SK-N-SH treated with all-trans-retinoic acid at 6 μM for 48 hours (cell line): ENCODE measurements at regions not wholly inside any gene's neighbourhood (a gene's known extent, or its start where the extent isn't known, plus 50 kb on each side); places are given as distances from the start of the nearest gene placed in this dataset.

Experiments used
- ATAC-seq: fragments of 200-7000 bp; cut with Tn5 transposase; 3 replicates; pipeline ENCODE4 v1.9.1; 2020; ENCODE audit warnings: mild to moderate bottlenecking, moderate library complexity
- ARNTL ChIP-seq: fragments of 450-650 bp; formaldehyde crosslinking; IDR thresholded peaks from 2 replicates; pipeline ENCODE4 v1.5.0; 2020; ENCODE audit warnings: low read depth, mild to moderate bottlenecking, moderate library complexity, borderline replicate concordance
- BACH2 ChIP-seq: fragments of 250-450 bp; sonication (Bioruptor Pico); IDR thresholded peaks from 2 replicates; pipeline ENCODE4 v1.9.0; 2021; ENCODE audit warnings: mild to moderate bottlenecking, borderline replicate concordance
- CSDC2 ChIP-seq: fragments of 250-450 bp; sonication (Bioruptor Pico); IDR thresholded peaks from 2 replicates; pipeline ENCODE4 v1.5.0; 2020; ENCODE audit warnings: mild to moderate bottlenecking, moderate library complexity
- ESRRG ChIP-seq: fragments of 250-450 bp; sonication (Bioruptor Pico); IDR thresholded peaks from 2 replicates; pipeline ENCODE4 v1.6.1; 2021; ENCODE audit warnings: mild to moderate bottlenecking
- GLIS3 ChIP-seq: fragments of 250-450 bp; sonication (Bioruptor Pico); IDR thresholded peaks from 2 replicates; pipeline ENCODE4 v1.5.0; 2020; ENCODE audit warnings: mild to moderate bottlenecking, moderate library complexity
- ISL1 ChIP-seq: fragments of 250-450 bp; sonication (Bioruptor Pico); IDR thresholded peaks from 2 replicates; pipeline ENCODE4 v2.1.2; 2022; ENCODE audit warnings: mild to moderate bottlenecking, moderate library complexity
- OSR1 ChIP-seq: fragments of 250-450 bp; sonication (Bioruptor Pico); IDR thresholded peaks from 2 replicates; pipeline ENCODE4 v1.8.0; 2022; ENCODE audit warnings: moderate library complexity, mild to moderate bottlenecking, inconsistent platforms
- PPARA ChIP-seq: fragments of 250-450 bp; sonication (Bioruptor Pico); IDR thresholded peaks from 2 replicates; pipeline ENCODE4 v1.5.0; 2020; ENCODE audit warnings: mild to moderate bottlenecking, borderline replicate concordance
- RARB ChIP-seq: fragments of 250-450 bp; sonication (Bioruptor Pico); IDR thresholded peaks from 2 replicates; pipeline ENCODE4 v1.8.0; 2021; ENCODE audit warnings: mild to moderate bottlenecking, moderate library complexity
- SNAI2 ChIP-seq: fragments of 250-450 bp; sonication (Bioruptor Pico); IDR thresholded peaks from 2 replicates; pipeline ENCODE4 v1.5.0; 2020; ENCODE audit warnings: mild to moderate bottlenecking, moderate library complexity
- TCF4 ChIP-seq: fragments of 250-450 bp; sonication (Bioruptor Pico); IDR thresholded peaks from 2 replicates; pipeline ENCODE4 v1.8.0; 2021; ENCODE audit warnings: mild to moderate bottlenecking, moderate library complexity, borderline replicate concordance
- TOX ChIP-seq: fragments of 250-450 bp; sonication (Bioruptor Pico); IDR thresholded peaks from 2 replicates; pipeline ENCODE4 v1.8.0; 2021; ENCODE audit warnings: mild to moderate bottlenecking, moderate library complexity, borderline replicate concordance
- ZC3H10 ChIP-seq: fragments of 250-450 bp; sonication (Bioruptor Pico); IDR thresholded peaks from 2 replicates; pipeline ENCODE4 v1.5.1; 2021; ENCODE audit warnings: mild to moderate bottlenecking, moderate library complexity
- ZFP3 ChIP-seq: fragments of 250-450 bp; sonication (Bioruptor Pico); IDR thresholded peaks from 2 replicates; pipeline ENCODE4 v1.5.0; 2020; ENCODE audit warnings: mild to moderate bottlenecking, moderate library complexity
- ZNF565 ChIP-seq: fragments of 450-650 bp; formaldehyde crosslinking; conservative IDR thresholded peaks from 2 replicates; pipeline ENCODE4 v1.5.0; 2020; ENCODE audit warnings: low read depth, mild to moderate bottlenecking, moderate library complexity
- ZNF70 ChIP-seq: fragments of 450-650 bp; formaldehyde crosslinking; IDR thresholded peaks from 2 replicates; pipeline ENCODE4 v1.5.0; 2020; ENCODE audit warnings: mild to moderate bottlenecking, moderate library complexity
- TF ChIP-seq, protein P1 (sequence below): fragments of 250-450 bp; sonication (Bioruptor Pico); IDR thresholded peaks from 2 replicates; pipeline ENCODE4 v1.8.0; 2021; ENCODE audit warnings: low read depth, mild to moderate bottlenecking, moderate library complexity, borderline replicate concordance
- TF ChIP-seq, protein P2 (sequence below): fragments of 250-450 bp; sonication (Bioruptor Pico); IDR thresholded peaks from 2 replicates; pipeline ENCODE4 v1.5.1; 2020; ENCODE audit warnings: low read depth, mild to moderate bottlenecking, moderate library complexity
- TF ChIP-seq, protein P3 (sequence below): fragments of 250-450 bp; sonication (Bioruptor Pico); IDR thresholded peaks from 2 replicates; pipeline ENCODE4 v1.5.0; 2020; ENCODE audit warnings: mild to moderate bottlenecking, moderate library complexity
- TF ChIP-seq, protein P4 (sequence below): fragments of 250-450 bp; sonication (Bioruptor Pico); IDR thresholded peaks from 2 replicates; pipeline ENCODE4 v1.8.0; 2020; ENCODE audit warnings: mild to moderate bottlenecking, moderate library complexity, borderline replicate concordance
- TF ChIP-seq, protein P5 (sequence below): fragments of 250-450 bp; sonication (Bioruptor Pico); IDR thresholded peaks from 2 replicates; pipeline ENCODE4 v1.5.1; 2021; ENCODE audit warnings: mild to moderate bottlenecking, moderate library complexity

DNA sequence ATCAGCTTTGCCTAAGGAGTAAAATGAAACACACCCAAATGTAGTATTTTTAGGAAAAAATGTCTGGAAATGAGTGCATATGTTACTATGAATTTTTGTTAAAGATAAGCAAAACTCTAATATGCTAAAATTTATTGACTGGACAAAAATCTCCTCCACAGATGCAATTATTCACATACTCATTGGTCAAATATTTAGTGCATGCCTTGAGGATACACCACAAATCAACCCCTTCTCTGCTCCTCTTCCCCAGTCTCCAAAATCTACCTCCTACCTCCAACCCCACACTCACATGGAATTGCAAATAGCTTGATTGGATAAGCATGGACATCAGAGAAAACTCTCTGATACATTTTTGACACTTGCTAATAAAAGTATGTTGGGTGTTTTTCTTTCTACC, 95.6 kb upstream of the CDC42EP3 start:
- ATAC-seq = no peak
- TF ChIP-seq ZNF70 (CRISPR knock-in tag) (no peak), TOX (CRISPR knock-in tag) (no peak), PPARA (no peak), CSDC2 (no peak), BACH2 (CRISPR knock-in tag) (no peak), ZNF565 (CRISPR knock-in tag) (no peak), ARNTL (no peak), ZC3H10 (CRISPR knock-in tag) (no peak)
- TF ChIP-seq, protein P1, sequence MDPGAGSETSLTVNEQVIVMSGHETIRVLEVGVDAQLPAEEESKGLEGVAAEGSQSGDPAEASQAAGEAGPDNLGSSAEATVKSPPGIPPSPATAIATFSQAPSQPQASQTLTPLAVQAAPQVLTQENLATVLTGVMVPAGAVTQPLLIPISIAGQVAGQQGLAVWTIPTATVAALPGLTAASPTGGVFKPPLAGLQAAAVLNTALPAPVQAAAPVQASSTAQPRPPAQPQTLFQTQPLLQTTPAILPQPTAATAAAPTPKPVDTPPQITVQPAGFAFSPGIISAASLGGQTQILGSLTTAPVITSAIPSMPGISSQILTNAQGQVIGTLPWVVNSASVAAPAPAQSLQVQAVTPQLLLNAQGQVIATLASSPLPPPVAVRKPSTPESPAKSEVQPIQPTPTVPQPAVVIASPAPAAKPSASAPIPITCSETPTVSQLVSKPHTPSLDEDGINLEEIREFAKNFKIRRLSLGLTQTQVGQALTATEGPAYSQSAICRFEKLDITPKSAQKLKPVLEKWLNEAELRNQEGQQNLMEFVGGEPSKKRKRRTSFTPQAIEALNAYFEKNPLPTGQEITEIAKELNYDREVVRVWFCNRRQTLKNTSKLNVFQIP = no peak
- TF ChIP-seq, protein P2, sequence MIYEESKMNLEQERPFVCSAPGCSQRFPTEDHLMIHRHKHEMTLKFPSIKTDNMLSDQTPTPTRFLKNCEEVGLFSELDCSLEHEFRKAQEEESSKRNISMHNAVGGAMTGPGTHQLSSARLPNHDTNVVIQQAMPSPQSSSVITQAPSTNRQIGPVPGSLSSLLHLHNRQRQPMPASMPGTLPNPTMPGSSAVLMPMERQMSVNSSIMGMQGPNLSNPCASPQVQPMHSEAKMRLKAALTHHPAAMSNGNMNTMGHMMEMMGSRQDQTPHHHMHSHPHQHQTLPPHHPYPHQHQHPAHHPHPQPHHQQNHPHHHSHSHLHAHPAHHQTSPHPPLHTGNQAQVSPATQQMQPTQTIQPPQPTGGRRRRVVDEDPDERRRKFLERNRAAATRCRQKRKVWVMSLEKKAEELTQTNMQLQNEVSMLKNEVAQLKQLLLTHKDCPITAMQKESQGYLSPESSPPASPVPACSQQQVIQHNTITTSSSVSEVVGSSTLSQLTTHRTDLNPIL (CRISPR knock-in tag) = no peak

DNA sequence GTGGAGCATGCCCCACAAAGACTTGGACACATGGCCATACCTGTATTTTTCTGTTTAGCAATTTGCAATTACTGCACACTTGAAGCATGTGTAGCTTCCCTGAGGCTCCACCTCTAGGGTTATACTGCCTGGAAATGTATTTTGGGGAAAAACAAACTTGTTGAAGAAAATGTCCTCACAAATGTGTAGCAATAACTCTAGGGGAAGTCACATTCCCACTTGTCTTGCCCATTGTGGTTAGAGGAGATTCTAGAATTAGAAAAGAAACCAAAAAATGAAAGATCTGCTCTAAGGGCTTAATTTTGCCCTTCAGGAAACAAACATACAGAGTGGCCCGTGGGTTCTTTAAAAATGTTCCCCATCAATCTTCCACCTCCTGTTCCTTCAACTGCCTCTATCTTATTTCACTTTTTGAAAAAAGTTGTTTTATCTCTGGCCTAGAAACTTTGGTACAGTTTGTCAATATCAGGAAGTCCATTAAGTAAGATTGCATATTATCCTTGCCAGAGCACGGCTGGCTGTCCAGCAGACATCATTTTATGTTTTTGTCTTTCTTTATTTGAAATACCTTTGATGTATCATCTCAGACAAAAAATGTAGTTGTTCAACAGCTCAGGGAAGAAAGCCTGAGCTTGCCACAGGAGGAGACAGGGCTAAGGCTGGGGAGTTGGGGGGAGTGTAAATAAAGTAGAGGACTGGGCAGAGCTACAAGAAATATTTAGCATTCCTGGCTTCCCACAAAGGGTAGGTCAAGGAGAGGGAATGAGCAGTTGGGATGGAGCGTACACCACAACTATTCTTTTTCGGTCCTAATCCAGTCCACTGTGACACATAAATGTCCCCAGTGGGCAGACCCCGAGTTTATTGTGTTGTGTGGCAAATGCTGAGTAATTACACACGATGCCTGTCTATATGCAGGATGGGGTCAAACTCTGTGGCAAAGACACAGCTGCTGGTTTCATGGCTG, 96.8 kb upstream of the CDC42EP3 start:
- ATAC-seq = peak; percentile 92
- no peak for TF ChIP-seq ARNTL
- no peak for TF ChIP-seq ZC3H10 (CRISPR knock-in tag)
- 0 out of 2 replicates have a peak, but pooled peaks have one; percentile 8 for TF ChIP-seq GLIS3 (CRISPR knock-in tag)
- peak; percentile 90 for TF ChIP-seq CSDC2
- TF ChIP-seq ESRRG (CRISPR knock-in tag) = no peak
- TF ChIP-seq OSR1 = no peak
- no peak for TF ChIP-seq TCF4 (CRISPR knock-in tag)
- TF ChIP-seq, protein P3, sequence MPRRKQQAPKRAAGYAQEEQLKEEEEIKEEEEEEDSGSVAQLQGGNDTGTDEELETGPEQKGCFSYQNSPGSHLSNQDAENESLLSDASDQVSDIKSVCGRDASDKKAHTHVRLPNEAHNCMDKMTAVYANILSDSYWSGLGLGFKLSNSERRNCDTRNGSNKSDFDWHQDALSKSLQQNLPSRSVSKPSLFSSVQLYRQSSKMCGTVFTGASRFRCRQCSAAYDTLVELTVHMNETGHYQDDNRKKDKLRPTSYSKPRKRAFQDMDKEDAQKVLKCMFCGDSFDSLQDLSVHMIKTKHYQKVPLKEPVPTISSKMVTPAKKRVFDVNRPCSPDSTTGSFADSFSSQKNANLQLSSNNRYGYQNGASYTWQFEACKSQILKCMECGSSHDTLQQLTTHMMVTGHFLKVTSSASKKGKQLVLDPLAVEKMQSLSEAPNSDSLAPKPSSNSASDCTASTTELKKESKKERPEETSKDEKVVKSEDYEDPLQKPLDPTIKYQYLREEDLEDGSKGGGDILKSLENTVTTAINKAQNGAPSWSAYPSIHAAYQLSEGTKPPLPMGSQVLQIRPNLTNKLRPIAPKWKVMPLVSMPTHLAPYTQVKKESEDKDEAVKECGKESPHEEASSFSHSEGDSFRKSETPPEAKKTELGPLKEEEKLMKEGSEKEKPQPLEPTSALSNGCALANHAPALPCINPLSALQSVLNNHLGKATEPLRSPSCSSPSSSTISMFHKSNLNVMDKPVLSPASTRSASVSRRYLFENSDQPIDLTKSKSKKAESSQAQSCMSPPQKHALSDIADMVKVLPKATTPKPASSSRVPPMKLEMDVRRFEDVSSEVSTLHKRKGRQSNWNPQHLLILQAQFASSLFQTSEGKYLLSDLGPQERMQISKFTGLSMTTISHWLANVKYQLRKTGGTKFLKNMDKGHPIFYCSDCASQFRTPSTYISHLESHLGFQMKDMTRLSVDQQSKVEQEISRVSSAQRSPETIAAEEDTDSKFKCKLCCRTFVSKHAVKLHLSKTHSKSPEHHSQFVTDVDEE (CRISPR knock-in tag) = no peak
- TF ChIP-seq ZFP3 (CRISPR knock-in tag) = peak; percentile 70; the same call in 1 of the 2 replicates
- no peak for TF ChIP-seq SNAI2 (CRISPR knock-in tag)
- TF ChIP-seq, protein P4, sequence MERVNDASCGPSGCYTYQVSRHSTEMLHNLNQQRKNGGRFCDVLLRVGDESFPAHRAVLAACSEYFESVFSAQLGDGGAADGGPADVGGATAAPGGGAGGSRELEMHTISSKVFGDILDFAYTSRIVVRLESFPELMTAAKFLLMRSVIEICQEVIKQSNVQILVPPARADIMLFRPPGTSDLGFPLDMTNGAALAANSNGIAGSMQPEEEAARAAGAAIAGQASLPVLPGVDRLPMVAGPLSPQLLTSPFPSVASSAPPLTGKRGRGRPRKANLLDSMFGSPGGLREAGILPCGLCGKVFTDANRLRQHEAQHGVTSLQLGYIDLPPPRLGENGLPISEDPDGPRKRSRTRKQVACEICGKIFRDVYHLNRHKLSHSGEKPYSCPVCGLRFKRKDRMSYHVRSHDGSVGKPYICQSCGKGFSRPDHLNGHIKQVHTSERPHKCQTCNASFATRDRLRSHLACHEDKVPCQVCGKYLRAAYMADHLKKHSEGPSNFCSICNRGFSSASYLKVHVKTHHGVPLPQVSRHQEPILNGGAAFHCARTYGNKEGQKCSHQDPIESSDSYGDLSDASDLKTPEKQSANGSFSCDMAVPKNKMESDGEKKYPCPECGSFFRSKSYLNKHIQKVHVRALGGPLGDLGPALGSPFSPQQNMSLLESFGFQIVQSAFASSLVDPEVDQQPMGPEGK (CRISPR knock-in tag) = peak; percentile 99
- TF ChIP-seq, protein P5, sequence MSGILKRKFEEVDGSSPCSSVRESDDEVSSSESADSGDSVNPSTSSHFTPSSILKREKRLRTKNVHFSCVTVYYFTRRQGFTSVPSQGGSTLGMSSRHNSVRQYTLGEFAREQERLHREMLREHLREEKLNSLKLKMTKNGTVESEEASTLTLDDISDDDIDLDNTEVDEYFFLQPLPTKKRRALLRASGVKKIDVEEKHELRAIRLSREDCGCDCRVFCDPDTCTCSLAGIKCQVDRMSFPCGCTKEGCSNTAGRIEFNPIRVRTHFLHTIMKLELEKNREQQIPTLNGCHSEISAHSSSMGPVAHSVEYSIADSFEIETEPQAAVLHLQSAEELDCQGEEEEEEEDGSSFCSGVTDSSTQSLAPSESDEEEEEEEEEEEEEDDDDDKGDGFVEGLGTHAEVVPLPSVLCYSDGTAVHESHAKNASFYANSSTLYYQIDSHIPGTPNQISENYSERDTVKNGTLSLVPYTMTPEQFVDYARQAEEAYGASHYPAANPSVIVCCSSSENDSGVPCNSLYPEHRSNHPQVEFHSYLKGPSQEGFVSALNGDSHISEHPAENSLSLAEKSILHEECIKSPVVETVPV = no peak
- peak; percentile 89 for TF ChIP-seq ISL1 (CRISPR knock-in tag)
- TF ChIP-seq, protein P2 (CRISPR knock-in tag) = no peak
- TF ChIP-seq, protein P1 = no peak
- no peak for TF ChIP-seq RARB (CRISPR knock-in tag)
